WTC11 (cell line): ENCODE measurements at regions not wholly inside any gene's neighbourhood (a gene's known extent, or its start where the extent isn't known, plus 50 kb on each side); places are given as distances from the start of the nearest gene placed in this dataset.

ENCODE experiments used
- ATAC-seq: fragments of 200-7000 bp; cut with Tn5 transposase; 2 replicates; pipeline ENCODE4 v1.10.0; 2021; ENCODE audit warnings: mild to moderate bottlenecking, moderate library complexity
- CTCF ChIA-PET: fragments of 300-600 bp; sonication (Branson Sonifier 250); formaldehyde crosslinking; loops from one replicate; lab custom pipeline; 2021; ENCODE audit warnings: antibody characterized with exemption; lab: Charles Lee
- POLR2A ChIA-PET: fragments of 350-600 bp; sonication (Branson Sonifier 250); formaldehyde crosslinking; loops from one replicate; lab custom pipeline; 2021; ENCODE audit warnings: antibody characterized with exemption; lab: Charles Lee
- DNase-seq: peaks from one replicate; pipeline ENCODE4 v3.0.0; 2021; ENCODE audit warnings: low spot score
- H3K27ac Mint-ChIP-seq: 2 replicates; pipeline ENCODE4 v1.8.0; 2021; ENCODE audit warnings: mixed read lengths
- H3K27me3 Mint-ChIP-seq: 2 replicates; pipeline ENCODE4 v1.8.0; 2021; ENCODE audit warnings: low read depth, mild to moderate bottlenecking, moderate library complexity, mixed read lengths
- H3K36me3 Mint-ChIP-seq: 2 replicates; pipeline ENCODE4 v1.8.0; 2021; ENCODE audit warnings: mixed read lengths
- H3K4me1 Mint-ChIP-seq: 2 replicates; pipeline ENCODE4 v1.8.0; 2022; ENCODE audit warnings: mixed read lengths
- H3K4me3 Mint-ChIP-seq: 2 replicates; pipeline ENCODE4 v1.8.0; 2021; ENCODE audit warnings: mild to moderate bottlenecking, moderate library complexity, mixed read lengths
- H3K9me3 Mint-ChIP-seq: 2 replicates; pipeline ENCODE4 v1.8.0; 2021; ENCODE audit warnings: mixed read lengths
- ATF2 ChIP-seq: sonication (generic); formaldehyde crosslinking; IDR thresholded peaks from 2 replicates; pipeline ENCODE4 v1.8.1; 2022; ENCODE audit warnings: low read depth, missing genetic modification reagents, borderline replicate concordance
- CDX4 ChIP-seq: fragments of 250-450 bp; sonication (Bioruptor Pico); IDR thresholded peaks from 2 replicates; pipeline ENCODE4 v1.9.0; 2021; ENCODE audit warnings: moderate library complexity, mild to moderate bottlenecking, inconsistent platforms, borderline replicate concordance
- CREM ChIP-seq: sonication (generic); formaldehyde crosslinking; IDR thresholded peaks from 2 replicates; pipeline ENCODE4 v1.8.1; 2022; ENCODE audit warnings: mild to moderate bottlenecking, missing genetic modification reagents, moderate library complexity
- ESRRA ChIP-seq: sonication (generic); formaldehyde crosslinking; IDR thresholded peaks from 2 replicates; pipeline ENCODE4 v1.8.1; 2022; ENCODE audit warnings: mild to moderate bottlenecking, missing genetic modification reagents, borderline replicate concordance
- JUN ChIP-seq: sonication (generic); formaldehyde crosslinking; IDR thresholded peaks from 2 replicates; pipeline ENCODE4 v1.8.0; 2023; ENCODE audit warnings: mild to moderate bottlenecking, missing genetic modification reagents
- MAX ChIP-seq: sonication (generic); formaldehyde crosslinking; IDR thresholded peaks from 2 replicates; pipeline ENCODE4 v1.8.0; 2022; ENCODE audit warnings: mild to moderate bottlenecking, missing genetic modification reagents
- MLX ChIP-seq: sonication (generic); formaldehyde crosslinking; IDR thresholded peaks from 2 replicates; pipeline ENCODE4 v1.8.1; 2023; ENCODE audit warnings: mild to moderate bottlenecking, missing genetic modification reagents, moderate library complexity
- NFATC4 ChIP-seq: fragments of 250-450 bp; sonication (Bioruptor Pico); IDR thresholded peaks from 2 replicates; pipeline ENCODE4 v1.9.0; 2021; ENCODE audit warnings: mild to moderate bottlenecking
- NR1H2 ChIP-seq: sonication (generic); formaldehyde crosslinking; IDR thresholded peaks from 2 replicates; pipeline ENCODE4 v1.9.0; 2021; ENCODE audit warnings: mild to moderate bottlenecking, moderate library complexity, missing genetic modification reagents
- OVOL2 ChIP-seq: fragments of 250-450 bp; sonication (Bioruptor Pico); IDR thresholded peaks from 2 replicates; pipeline ENCODE4 v1.9.0; 2021; ENCODE audit warnings: mild to moderate bottlenecking, borderline replicate concordance
- PRDM15 ChIP-seq: sonication (generic); formaldehyde crosslinking; IDR thresholded peaks from 2 replicates; pipeline ENCODE4 v1.8.0; 2022; ENCODE audit warnings: missing genetic modification reagents
- PREB ChIP-seq: sonication (generic); formaldehyde crosslinking; IDR thresholded peaks from 2 replicates; pipeline ENCODE4 v1.8.1; 2022; ENCODE audit warnings: mild to moderate bottlenecking, missing genetic modification reagents, moderate library complexity, borderline replicate concordance
- PRRX2 ChIP-seq: fragments of 250-450 bp; sonication (Bioruptor Pico); IDR thresholded peaks from 2 replicates; pipeline ENCODE4 v1.8.0; 2021; ENCODE audit warnings: mild to moderate bottlenecking
- SMAD3 ChIP-seq: sonication (generic); formaldehyde crosslinking; IDR thresholded peaks from 2 replicates; pipeline ENCODE4 v1.8.0; 2022; ENCODE audit warnings: missing genetic modification reagents, mild to moderate bottlenecking, borderline replicate concordance
- TEAD1 ChIP-seq: sonication (generic); formaldehyde crosslinking; IDR thresholded peaks from 2 replicates; pipeline ENCODE4 v1.8.0; 2022; ENCODE audit warnings: mild to moderate bottlenecking, missing genetic modification reagents
- USF1 ChIP-seq: sonication (generic); formaldehyde crosslinking; IDR thresholded peaks from 2 replicates; pipeline ENCODE4 v1.8.0; 2022; ENCODE audit warnings: mild to moderate bottlenecking, missing genetic modification reagents
- ZBTB43 ChIP-seq: sonication (generic); formaldehyde crosslinking; IDR thresholded peaks from 2 replicates; pipeline ENCODE4 v1.8.1; 2023; ENCODE audit warnings: mild to moderate bottlenecking, missing genetic modification reagents
- ZMAT4 ChIP-seq: fragments of 250-450 bp; sonication (Bioruptor Pico); IDR thresholded peaks from 2 replicates; pipeline ENCODE4 v1.9.0; 2021; ENCODE audit warnings: mild to moderate bottlenecking
- ZNF317 ChIP-seq: sonication (generic); formaldehyde crosslinking; IDR thresholded peaks from 2 replicates; pipeline ENCODE4 v1.8.1; 2023; ENCODE audit warnings: low read depth, mild to moderate bottlenecking, moderate library complexity, missing genetic modification reagents, borderline replicate concordance
- ZNF512 ChIP-seq: sonication (generic); formaldehyde crosslinking; IDR thresholded peaks from 2 replicates; pipeline ENCODE4 v1.8.1; 2022; ENCODE audit warnings: missing genetic modification reagents, borderline replicate concordance
- ZNF671 ChIP-seq: fragments of 250-450 bp; sonication (Bioruptor Pico); IDR thresholded peaks from 2 replicates; pipeline ENCODE4 v1.8.0; 2021; ENCODE audit warnings: mild to moderate bottlenecking

GRCh38 chr10:28890121-28890950, 213.0 kb downstream of the BAMBI start:
- ChIA-PET POLR2A (no interaction called here), CTCF (no interaction called here)
- DNase-seq (no peak), ATAC-seq (no peak)
- no peaks in the 10 kb centered on the region for H3K27me3 Mint-ChIP-seq
- H3K4me3 Mint-ChIP-seq, result no peak overlapping the region
- TF ChIP-seq JUN (CRISPR knock-in tag), result no peak
- TF ChIP-seq OVOL2 (CRISPR knock-in tag), result no peak
- no peak for TF ChIP-seq MLX (CRISPR knock-in tag)
- no peak for TF ChIP-seq SMAD3 (CRISPR knock-in tag)
- no peak for TF ChIP-seq CREM (CRISPR knock-in tag)
- TF ChIP-seq NFATC4 (CRISPR knock-in tag), result no peak
- TF ChIP-seq MAX (CRISPR knock-in tag), result no peak
- no peak for TF ChIP-seq ZNF671 (CRISPR knock-in tag)
- TF ChIP-seq TEAD1, result no peak
- no peak for TF ChIP-seq USF1 (CRISPR knock-in tag)
- TF ChIP-seq ATF2 (CRISPR knock-in tag), result no peak
- no peak for TF ChIP-seq PREB (CRISPR knock-in tag)
- TF ChIP-seq ESRRA (CRISPR knock-in tag), result no peak
- H3K27ac Mint-ChIP-seq, result no peak overlapping the region
- no peaks in the 10 kb centered on the region; the same call in 1 of the 2 replicates for H3K36me3 Mint-ChIP-seq
- 0 out of 2 replicates have a peak, but pooled peaks cover 4% of the 10 kb centered on the region for H3K4me1 Mint-ChIP-seq
- H3K9me3 Mint-ChIP-seq, result peaks cover 4% of the 10 kb centered on the region; the same call in 1 of the 2 replicates

- no peak for DNase-seq
- no peak for ATAC-seq
- ChIA-PET POLR2A (interaction anchor here (0.5 kb wide), 1 partner anchor 82 kb away, joined by 3 read pairs; no protein-coding TSS in a partner anchor), CTCF (no interaction called here)
- Mint-ChIP-seq H3K27ac (no peak overlapping the region), H3K36me3 (no peaks in the 10 kb centered on the region; the same call in 1 of the 2 replicates), H3K27me3 (no peaks in the 10 kb centered on the region), H3K4me3 (no peak overlapping the region), H3K9me3 (peaks cover 10% of the 10 kb centered on the region; the same call in 1 of the 2 replicates), H3K4me1 (0 out of 2 replicates have a peak, but pooled peaks cover 4% of the 10 kb centered on the region)
- TF ChIP-seq NR1H2 (no peak), PRDM15 (CRISPR knock-in tag) (no peak), PRRX2 (CRISPR knock-in tag) (no peak), CDX4 (no peak), ZBTB43 (no peak), ZNF317 (CRISPR knock-in tag) (no peak), ZMAT4 (CRISPR knock-in tag) (no peak), ZNF512 (CRISPR knock-in tag) (no peak)
Measured at GRCh38 chr10:28891058-28891713, 213.9 kb downstream of the BAMBI start.
